ENCODE measurements at regions not wholly inside any gene's neighbourhood (a gene's known extent, or its start where the extent isn't known, plus 50 kb on each side); places are given as distances from the start of the nearest gene placed in this dataset.

DNA sequence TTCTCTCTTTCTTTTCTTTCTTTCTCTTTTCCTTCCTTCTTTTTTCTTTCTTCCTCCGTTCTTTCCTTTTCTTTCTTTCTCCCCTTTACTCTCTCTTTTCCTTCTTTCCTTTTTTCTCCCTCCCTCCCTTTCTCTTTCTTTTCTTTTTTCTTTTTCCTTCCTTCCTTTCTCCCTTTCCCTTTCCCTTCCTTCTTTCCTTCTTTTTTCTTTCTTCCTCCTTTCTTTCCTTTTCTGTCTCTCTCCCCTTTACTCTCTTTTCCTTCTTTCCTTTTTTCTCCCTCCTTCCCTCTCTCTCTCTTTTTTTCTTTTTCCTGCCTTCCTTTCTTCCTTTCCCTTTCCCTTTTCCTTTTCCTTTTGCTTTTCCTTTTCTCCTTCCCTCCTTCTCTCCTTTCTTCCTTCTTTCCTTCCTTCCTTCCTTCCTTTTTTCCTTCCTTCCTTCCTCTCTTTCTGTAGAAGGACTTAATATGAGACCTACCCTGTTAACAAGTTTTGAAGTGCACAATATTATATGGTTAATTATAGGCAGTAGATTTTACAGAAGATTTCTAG, 142.7 kb upstream of the CD180 start:
- DNase-seq (ENCODE audit: extremely low spot score): no peak
- 93% methylated on average over 1 of the region's 1 CpG for WGBS
- Histone ChIP-seq H3K4me1 (ENCODE audit: insufficient read depth) (no peaks in the 10 kb centered on the region), H3K27ac (ENCODE audit: low read depth) (no peak overlapping the region), H3K4me3 (ENCODE audit: low read depth, low read length) (no peak overlapping the region), H3K36me3 (ENCODE audit: insufficient read depth) (no peaks in the 10 kb centered on the region)

DNA sequence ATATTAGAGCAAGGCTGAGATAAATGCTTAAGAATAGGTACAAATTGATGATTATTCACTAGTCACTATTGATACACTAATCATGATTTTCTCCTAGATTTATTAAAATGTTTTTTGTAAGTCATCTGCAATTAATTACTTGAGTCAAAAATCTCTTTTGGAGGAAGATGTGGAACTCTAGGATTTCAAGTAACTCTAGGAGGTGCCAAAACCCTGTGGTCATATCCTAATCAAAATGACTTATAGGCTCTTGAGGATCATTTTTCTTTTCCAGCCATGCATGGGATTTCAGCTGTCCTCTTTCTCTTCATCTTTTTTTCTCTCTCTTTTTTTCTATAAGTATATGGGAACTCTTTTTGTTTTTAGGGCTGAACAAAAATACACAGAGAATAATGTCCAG, 141.8 kb upstream of the CD180 start:
- no peak overlapping the region for H3K4me3 ChIP-seq (ENCODE audit: low read depth, low read length)

DNA sequence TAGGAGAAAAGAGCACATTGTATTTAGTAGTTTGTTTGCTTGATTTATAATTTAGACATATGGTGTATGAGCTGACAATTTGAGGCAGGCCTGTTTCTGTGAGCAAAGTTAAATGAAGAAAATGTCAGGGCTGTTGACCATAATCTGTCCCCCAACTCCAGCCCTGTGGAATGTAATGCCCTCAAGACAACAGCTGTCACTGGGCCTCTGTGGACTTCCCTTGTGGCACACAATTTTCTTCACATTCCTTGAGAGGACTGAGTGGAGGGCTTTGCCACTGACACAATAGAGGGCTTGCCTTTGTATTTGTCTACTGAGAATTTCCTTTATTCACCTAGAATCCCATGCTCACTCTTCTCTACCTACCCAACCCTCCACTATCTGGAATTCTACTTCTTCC, 141.2 kb upstream of the CD180 start:
- no peak for DNase-seq (ENCODE audit: extremely low spot score)
- no peak overlapping the region for H3K4me3 ChIP-seq (ENCODE audit: low read depth, low read length)
- H3K27ac ChIP-seq (ENCODE audit: low read depth): no peak overlapping the region
- no peaks in the 10 kb centered on the region for H3K4me1 ChIP-seq (ENCODE audit: insufficient read depth)
- H3K36me3 ChIP-seq (ENCODE audit: insufficient read depth): no peaks in the 10 kb centered on the region

More for the DNA sequence above, 141.8 kb upstream of the CD180 start:
- DNase-seq (ENCODE audit: extremely low spot score): no peak
- Histone ChIP-seq H3K27ac (ENCODE audit: low read depth) (no peak overlapping the region), H3K36me3 (ENCODE audit: insufficient read depth) (no peaks in the 10 kb centered on the region), H3K4me1 (ENCODE audit: insufficient read depth) (no peaks in the 10 kb centered on the region)

DNA sequence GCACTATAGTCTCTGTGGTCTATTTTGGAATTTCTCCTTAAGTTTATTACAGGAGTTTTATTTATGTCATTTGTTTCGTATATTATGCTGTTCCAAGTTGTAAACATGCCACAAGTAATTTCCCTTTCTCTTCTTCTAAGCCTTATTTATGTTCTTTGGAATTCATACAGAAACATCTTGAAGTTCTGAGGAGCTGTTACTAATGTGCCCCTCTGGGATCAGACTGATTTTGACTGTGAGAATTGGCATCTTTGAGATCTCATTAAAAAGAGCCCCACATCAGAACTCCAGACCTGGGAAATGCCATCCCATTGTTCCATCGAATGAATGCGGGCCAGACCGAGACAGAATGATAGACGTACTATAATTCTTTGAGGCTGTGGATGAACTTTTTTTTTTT, 138.8 kb upstream of the CD180 start:
- Histone ChIP-seq H3K4me3 (ENCODE audit: low read depth, low read length) (no peak overlapping the region), H3K36me3 (ENCODE audit: insufficient read depth) (no peaks in the 10 kb centered on the region), H3K4me1 (ENCODE audit: insufficient read depth) (no peaks in the 10 kb centered on the region), H3K27ac (ENCODE audit: low read depth) (no peak overlapping the region)
- no peak for DNase-seq (ENCODE audit: extremely low spot score)
- 64% methylated on average over 5 of the region's 5 CpGs for WGBS

DNA sequence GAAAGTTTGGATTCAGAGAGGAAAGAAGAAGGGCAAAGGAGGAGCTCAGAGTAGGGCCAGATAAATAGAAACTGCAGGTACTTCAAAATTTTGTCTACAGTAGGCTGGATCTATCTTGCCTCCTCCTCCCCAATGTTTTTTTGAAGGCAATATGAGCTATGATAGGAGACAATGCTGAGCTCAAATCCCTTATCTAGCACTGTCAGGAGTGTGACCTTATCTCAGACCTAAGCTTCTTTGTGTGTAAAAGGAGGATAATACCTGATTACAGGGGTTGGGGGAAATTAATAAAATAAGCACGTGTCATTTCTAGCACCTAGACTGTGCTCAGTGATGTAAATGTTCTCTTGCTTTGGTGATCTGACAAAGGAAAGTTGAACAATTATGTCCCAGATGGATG, 137.8 kb upstream of the CD180 start:
- DNase-seq (ENCODE audit: extremely low spot score): no peak
- no peaks in the 10 kb centered on the region for H3K36me3 ChIP-seq (ENCODE audit: insufficient read depth)
- H3K4me3 ChIP-seq (ENCODE audit: low read depth, low read length): no peak overlapping the region
- H3K4me1 ChIP-seq (ENCODE audit: insufficient read depth): no peaks in the 10 kb centered on the region
- WGBS: 53% methylated on average over 1 of the region's 1 CpG
- no peak overlapping the region for H3K27ac ChIP-seq (ENCODE audit: low read depth)

DNA sequence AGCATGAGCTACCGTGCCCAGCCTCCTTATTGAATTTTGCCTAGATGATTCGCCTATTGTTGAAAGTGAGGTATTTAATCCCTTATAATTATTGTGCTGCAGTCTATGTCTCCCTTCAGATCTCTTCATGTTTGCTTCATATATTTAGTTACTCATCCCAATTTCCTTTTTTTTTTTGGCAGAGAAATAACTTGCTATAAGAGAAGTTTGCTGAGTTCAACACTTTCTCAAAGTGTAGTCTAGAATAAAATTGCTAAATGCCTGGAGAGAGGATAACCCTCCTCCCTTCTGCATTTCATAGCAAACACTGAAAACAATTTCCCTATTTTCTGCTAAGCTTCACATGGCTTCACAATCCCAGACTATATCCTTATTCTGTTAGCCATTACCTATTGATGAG, 136.6 kb upstream of the CD180 start:
- no peaks in the 10 kb centered on the region for H3K4me1 ChIP-seq (ENCODE audit: insufficient read depth)
- WGBS: 78% methylated on average over 2 of the region's 2 CpGs
- no peak overlapping the region for H3K4me3 ChIP-seq (ENCODE audit: low read depth, low read length)
- no peak for DNase-seq (ENCODE audit: extremely low spot score)
- no peaks in the 10 kb centered on the region for H3K36me3 ChIP-seq (ENCODE audit: insufficient read depth)
- H3K27ac ChIP-seq (ENCODE audit: low read depth): no peak overlapping the region

DNA sequence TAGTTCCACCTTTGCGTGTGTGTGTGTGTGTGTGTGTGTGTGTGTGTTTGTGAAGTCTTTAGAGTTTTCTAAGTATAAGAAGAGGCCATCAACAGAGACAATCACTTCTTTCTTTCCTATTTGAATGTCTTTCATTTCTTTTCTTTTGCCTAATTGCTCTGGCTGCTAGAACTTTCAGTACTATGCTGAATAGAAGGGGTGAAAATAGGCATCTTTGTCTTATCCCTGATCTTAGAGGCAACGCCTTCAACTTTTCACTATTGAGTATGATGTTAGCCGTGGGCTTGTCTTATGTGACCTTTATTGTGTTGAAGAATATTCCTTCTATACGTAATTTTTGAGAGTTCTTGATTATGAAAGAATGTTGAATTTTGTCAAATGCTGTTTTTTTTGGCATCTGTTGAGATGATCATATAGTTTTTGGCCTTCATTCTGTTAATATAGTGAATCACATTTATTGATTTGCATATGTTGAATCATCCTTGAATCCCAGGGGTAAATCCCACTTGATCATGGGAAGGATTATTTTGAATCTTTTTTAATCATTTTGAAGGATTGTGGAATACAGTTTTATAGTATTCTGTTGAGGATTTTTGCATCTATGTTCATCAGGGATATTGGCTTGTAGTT, 134.8 kb upstream of the CD180 start:
- WGBS: 88% methylated on average over 4 of the region's 4 CpGs
- Histone ChIP-seq H3K4me3 (ENCODE audit: low read depth, low read length) (no peak overlapping the region), H3K4me1 (ENCODE audit: insufficient read depth) (no peaks in the 10 kb centered on the region), H3K27ac (ENCODE audit: low read depth) (no peak overlapping the region), H3K36me3 (ENCODE audit: insufficient read depth) (no peaks in the 10 kb centered on the region)
- DNase-seq (ENCODE audit: extremely low spot score): no peak

DNA sequence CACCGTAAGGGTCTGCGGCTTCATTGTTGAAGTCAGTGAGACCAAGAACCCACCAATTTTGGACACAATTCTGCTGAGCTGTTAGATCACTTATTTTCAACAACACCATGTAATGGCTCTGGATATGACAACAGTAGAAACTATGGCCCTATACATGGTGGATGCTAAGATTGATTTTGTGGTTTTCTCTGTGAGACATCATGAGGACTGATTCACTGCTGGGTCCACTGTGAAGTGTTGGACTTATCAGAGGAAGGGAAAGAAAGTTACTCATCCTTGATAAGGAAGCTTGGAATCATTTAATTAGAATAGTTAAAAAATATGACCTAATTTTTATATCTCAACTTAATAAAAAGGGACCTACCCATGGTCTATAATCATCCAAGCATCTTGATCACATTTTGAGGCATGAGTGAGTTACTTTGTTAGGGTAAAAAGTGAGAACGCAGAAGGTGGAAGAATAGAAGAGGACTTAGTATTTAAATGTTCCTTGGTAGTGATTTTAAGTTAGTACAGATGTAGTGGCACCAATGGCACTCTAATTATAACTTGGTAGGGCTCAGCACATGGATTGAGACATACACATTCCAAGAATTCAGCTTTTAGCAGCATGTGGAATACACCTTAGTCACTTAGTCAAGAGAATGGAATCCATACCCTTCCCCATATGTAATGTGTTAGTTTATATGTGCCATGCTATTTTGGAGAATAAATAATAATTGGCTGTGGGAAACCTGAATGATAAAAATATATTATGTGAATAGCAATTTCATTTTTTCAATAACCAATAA, 123.5 kb upstream of the CD180 start:
- WGBS: 99% methylated on average over 3 of the region's 3 CpGs
- no peak for DNase-seq (ENCODE audit: extremely low spot score)
- Histone ChIP-seq H3K27ac (ENCODE audit: low read depth) (no peak overlapping the region), H3K4me1 (ENCODE audit: insufficient read depth) (no peaks in the 10 kb centered on the region), H3K36me3 (ENCODE audit: insufficient read depth) (no peaks in the 10 kb centered on the region), H3K4me3 (ENCODE audit: low read depth, low read length) (no peak overlapping the region)

DNA sequence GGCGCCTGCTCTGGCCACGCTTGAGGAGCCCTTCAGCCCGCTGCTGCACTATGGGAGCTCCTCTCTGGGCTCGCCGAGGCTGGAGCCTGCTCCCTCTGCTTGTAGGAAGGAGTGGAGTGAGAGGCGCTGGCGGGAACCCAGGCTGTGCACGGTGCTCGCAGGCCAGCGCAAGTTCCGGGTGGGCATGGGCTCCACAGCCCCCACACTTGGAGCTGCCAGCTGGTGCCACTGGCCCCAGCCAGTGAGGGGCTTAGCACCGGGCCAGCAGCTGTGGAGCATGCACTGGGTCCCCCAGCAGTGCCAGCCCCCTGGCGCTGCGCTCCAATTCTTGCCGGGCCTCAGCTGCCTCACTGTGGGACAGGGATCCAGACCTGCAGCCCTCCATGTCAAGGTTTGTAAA, 122.1 kb upstream of the CD180 start:
- DNase-seq (ENCODE audit: extremely low spot score): no peak
- no peak overlapping the region for H3K4me3 ChIP-seq (ENCODE audit: low read depth, low read length)
- no peaks in the 10 kb centered on the region for H3K36me3 ChIP-seq (ENCODE audit: insufficient read depth)
- no peaks in the 10 kb centered on the region for H3K4me1 ChIP-seq (ENCODE audit: insufficient read depth)
- 98% methylated on average over 15 of the region's 15 CpGs for WGBS
- H3K27ac ChIP-seq (ENCODE audit: low read depth): no peak overlapping the region

DNA sequence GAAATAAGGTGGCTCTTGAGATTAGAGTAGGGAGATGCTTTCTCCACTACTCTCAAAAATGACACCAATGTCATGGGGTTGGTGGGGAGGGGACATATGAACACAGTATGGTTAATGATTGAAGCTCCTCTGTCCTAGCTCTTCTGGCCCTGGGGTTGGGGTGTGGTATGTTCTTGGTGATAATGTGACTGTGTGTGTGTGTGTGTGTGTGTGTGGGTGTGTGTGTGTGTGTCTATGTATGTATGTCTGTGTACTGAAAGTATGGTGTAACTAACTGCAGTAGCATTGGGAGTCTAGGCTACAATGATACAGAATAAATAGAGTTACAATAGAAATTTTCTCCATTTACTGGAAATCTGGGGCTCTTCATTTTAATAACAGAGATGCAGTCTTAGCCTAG, 121.0 kb upstream of the CD180 start:
- Histone ChIP-seq H3K4me3 (ENCODE audit: low read depth, low read length) (no peak overlapping the region), H3K4me1 (ENCODE audit: insufficient read depth) (no peaks in the 10 kb centered on the region), H3K36me3 (ENCODE audit: insufficient read depth) (no peaks in the 10 kb centered on the region), H3K27ac (ENCODE audit: low read depth) (no peak overlapping the region)
- no peak for DNase-seq (ENCODE audit: extremely low spot score)

DNA sequence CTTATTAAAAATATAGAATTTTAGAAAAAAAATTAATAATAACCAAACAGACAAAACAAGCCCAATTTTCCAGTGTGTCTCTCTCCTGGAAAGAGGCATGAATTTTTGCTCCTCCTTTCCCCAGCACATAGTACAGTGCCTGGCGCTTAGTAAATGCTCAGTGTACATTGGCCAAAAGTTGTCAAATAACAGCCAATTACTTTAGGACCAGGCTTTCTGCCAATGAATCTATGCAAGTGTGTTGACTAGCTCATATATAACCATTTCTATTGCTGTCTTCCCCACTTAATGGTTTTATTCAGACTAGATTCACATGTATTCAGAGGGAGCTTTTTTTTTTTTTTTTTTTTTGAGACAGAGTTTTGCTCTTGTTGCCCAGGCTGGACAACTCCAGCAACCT, 120.1 kb upstream of the CD180 start:
- no peaks in the 10 kb centered on the region for H3K4me1 ChIP-seq (ENCODE audit: insufficient read depth)
- no peak for DNase-seq (ENCODE audit: extremely low spot score)
- no peaks in the 10 kb centered on the region for H3K36me3 ChIP-seq (ENCODE audit: insufficient read depth)
- no peak overlapping the region for H3K4me3 ChIP-seq (ENCODE audit: low read depth, low read length)
- WGBS: 98% methylated on average over 1 of the region's 1 CpG
- H3K27ac ChIP-seq (ENCODE audit: low read depth): no peak overlapping the region

DNA sequence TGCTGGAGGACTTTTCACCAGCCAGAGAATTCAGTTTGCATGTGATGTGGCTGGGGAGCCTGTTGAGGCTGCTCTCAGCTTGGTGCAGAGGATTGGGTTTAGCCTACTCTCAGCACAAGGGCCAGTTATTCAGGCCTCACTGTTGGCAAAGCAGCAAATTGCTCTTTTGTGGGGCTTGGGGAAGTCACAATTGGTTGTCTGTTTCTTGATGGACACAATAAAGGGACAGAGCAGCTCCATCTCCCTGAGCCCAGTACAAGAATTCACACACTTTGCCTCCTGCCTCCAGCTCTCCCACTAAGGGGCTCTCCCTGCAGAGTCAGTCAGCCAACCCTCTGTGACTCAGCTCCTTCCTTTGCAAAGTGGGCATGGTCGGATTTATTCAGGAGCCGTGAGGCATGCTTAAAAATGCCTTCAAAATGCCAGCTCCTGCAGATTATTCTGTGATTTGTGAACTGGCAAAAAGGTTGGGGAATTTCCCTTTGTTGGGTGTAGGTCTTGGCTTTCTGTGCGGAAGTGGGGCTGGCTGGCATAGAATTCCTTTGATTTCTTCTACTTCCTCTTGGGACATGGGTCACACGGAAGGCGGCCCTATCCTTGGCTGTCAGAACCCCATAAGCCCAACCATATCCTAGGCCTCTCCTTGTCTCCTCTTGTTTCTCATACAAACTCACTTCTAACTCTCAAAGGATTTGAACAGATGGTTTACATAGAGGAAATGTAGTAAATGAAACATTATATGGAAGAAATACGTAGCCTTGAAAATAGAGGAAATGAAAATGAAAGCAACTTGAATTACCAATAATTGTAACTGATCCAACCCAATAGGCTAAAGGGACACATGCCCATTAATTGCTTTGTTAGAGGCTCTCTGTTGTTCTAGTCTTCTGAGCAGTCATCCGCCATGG, 118.7 kb upstream of the CD180 start:
- H3K27ac ChIP-seq (ENCODE audit: low read depth): peak overlapping the region; percentile 39
- H3K4me1 ChIP-seq (ENCODE audit: insufficient read depth): no peaks in the 10 kb centered on the region
- no peak overlapping the region for H3K4me3 ChIP-seq (ENCODE audit: low read depth, low read length)
- no peaks in the 10 kb centered on the region for H3K36me3 ChIP-seq (ENCODE audit: insufficient read depth)
- no peak for DNase-seq (ENCODE audit: extremely low spot score)
- WGBS: 70% methylated on average over 7 of the region's 7 CpGs

DNA sequence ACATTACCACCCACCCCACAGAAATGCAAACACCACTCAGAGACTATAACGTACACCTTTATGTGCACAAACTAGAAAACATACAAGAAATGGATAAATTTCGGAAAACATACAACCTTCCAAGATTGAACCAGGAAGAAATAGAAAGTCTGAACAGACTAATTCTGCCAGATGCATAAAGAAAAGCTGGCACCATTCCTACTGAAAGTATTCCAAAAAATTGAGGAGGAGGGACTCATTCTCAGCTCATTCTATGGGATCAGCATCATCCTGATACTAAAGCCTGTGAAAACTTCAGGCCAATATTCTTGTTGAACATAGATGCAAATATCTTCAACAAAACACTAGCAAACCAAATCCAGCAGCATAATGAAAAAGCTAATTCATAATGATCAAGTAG, 115.1 kb upstream of the CD180 start:
- Histone ChIP-seq H3K36me3 (ENCODE audit: insufficient read depth) (no peaks in the 10 kb centered on the region), H3K4me1 (ENCODE audit: insufficient read depth) (no peaks in the 10 kb centered on the region), H3K27ac (ENCODE audit: low read depth) (no peak overlapping the region), H3K4me3 (ENCODE audit: low read depth, low read length) (no peak overlapping the region)
- no peak for DNase-seq (ENCODE audit: extremely low spot score)
- 95% methylated on average over 2 of the region's 2 CpGs for WGBS

DNA sequence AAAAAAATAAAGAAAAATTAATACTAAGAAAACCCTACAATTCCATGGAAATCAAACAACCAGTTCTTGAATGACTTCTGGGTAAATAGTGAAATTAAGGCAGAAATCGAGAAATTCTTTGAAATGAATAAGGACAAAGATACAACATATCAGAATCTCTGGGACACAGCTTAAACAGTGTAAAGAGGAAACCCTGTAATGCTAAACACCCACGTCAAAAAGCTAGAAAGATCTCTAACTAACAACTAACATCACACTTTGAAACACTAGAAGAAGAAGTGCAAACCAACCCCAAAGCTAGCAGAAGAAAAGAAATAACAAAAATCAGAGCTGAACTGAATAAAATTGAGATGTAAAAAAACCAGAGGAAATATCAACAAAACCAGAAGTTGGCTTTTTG, 114.6 kb upstream of the CD180 start:
- H3K4me3 ChIP-seq (ENCODE audit: low read depth, low read length): no peak overlapping the region
- no peaks in the 10 kb centered on the region for H3K4me1 ChIP-seq (ENCODE audit: insufficient read depth)
- 85% methylated on average over 2 of the region's 2 CpGs for WGBS
- H3K27ac ChIP-seq (ENCODE audit: low read depth): no peak overlapping the region
- no peaks in the 10 kb centered on the region for H3K36me3 ChIP-seq (ENCODE audit: insufficient read depth)
- DNase-seq (ENCODE audit: extremely low spot score): no peak

Measured in urinary bladder (tissue), 3 donors.